ENCODE measurements at regions not wholly inside any gene's neighbourhood (a gene's known extent, or its start where the extent isn't known, plus 50 kb on each side); places are given as distances from the start of the nearest gene placed in this dataset.

DNA sequence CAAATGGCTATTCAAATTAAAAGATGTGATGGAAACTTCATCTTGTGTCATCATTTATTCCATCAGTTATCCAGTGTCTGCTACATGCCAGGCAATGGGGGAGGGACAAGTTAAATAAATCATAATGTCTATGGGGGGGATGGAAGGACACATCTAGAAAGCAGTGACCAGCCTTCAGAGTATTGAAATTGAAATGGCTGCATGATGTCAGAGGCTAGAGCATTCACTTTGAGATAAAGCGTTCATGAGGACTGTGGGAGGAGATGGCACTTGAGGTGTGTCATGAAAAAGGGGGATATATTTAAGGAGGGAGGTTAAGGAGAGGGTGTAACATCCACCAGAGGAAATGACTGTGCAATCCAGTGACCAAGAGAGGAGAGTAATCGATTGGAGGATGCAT lies 50.6 kb downstream of the SLIT2 start:
- peak; percentile 48 for FAIRE-seq
- DNase-seq (ENCODE audit: insufficient read length, low spot score): no peak

DNA sequence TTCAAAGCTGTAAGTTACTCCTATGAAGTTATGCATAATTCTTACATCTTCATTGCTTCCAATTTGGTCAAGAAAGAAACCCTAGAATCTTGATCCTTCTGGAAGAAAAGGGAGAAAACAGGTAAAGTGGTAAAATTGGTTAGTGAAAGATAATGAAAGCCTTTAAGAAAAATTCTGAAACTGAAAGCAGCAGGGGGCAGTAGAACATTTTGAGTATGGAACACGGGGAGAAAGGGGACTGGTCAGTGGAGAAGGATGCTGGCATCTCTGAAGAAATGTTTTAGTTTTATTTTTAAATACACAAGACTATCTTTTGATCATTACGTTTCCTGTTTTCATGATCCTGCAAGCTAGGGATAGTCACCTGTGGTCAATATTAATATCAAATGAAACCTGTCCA lies 54.3 kb downstream of the SLIT2 start:
- FAIRE-seq (no peak), DNase-seq (ENCODE audit: insufficient read length, low spot score) (peak; percentile 14)

DNA sequence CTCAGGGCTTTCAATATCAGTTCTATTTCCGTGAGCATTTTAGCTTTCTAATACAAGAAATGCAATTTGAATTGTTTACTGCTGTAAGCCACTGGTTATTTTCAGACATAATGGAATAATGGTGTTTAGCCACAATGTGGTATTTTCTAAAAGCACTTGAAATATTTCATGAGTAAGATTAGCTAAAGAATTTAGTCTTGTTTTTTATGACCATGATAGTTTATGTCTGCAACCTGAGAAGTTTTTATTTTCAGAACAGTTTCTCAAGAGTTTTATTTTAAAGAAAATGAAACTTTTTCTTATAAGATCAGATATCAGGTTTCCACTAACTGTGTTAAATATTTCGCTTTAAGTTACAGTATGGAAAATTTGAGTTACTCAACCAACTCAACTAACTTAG lies 60.2 kb downstream of the SLIT2 start:
- DNase-seq (ENCODE audit: insufficient read length, low spot score) (no peak), FAIRE-seq (no peak)

DNA sequence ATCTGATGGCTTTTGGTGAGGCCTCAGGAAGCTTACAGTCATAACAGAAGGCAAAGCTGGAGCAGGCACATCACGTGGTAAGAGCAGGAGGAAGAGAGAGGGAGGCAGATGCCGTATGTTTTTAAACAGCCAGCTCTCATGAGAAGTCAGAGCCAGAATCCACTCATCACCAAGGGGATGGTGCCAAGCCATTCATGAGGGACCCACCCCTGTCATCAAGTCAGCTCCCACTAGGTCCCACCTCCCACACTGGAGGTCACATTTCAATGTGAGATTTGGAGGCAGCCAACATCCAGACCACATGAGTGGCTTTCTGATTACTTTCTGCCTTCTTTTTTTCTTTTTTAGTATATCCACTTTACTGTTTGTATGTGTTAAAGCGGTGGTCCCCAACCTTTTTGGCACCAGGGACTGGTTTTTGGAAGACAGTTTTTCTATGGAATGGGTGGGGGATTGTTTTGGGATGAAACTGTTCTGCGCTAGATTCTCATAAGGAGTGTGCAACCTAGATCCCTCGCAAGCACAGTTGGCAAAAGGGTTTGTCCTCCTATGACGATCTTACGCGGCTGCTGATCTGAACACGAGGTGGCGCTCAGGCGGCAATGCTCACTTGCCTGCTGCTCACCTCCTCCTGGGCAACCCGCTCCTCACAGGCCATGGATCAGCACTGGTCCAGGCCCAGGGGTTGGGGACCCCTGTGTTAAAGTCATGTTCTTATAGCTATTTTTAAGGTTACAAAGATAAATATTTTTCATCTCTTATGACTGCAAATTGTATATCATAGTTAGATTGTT lies 61.7 kb downstream of the SLIT2 start:
- FAIRE-seq: no peak
- no peak for DNase-seq (ENCODE audit: insufficient read length, low spot score)

DNA sequence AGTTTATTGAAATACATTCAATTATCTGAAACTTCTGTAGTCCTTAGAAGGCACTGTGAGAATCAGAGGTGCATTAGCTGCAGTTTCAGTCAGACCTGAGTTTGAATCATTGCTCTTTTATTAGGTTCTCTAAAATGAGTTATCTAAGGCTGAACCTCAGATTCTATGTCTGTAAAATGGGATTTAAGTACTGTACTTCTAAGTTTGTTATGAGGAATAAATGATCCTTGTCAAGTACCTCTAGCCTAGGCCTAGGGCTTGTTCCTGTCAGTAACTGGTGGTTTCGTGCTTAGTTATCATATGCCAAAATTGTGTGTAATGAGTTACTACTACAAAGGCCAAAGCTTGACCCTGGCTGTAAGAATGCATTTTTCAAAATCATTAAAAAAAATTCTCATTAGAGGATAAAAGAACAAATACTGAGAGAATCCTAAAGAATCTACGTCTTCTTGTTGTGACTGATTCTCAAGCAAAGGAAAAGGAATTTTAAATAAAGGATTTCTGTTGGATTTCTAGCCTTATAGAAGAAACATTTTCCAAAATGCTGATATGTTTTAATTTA lies 65.8 kb downstream of the SLIT2 start:
- FAIRE-seq (no peak), DNase-seq (ENCODE audit: insufficient read length, low spot score) (no peak)

DNA sequence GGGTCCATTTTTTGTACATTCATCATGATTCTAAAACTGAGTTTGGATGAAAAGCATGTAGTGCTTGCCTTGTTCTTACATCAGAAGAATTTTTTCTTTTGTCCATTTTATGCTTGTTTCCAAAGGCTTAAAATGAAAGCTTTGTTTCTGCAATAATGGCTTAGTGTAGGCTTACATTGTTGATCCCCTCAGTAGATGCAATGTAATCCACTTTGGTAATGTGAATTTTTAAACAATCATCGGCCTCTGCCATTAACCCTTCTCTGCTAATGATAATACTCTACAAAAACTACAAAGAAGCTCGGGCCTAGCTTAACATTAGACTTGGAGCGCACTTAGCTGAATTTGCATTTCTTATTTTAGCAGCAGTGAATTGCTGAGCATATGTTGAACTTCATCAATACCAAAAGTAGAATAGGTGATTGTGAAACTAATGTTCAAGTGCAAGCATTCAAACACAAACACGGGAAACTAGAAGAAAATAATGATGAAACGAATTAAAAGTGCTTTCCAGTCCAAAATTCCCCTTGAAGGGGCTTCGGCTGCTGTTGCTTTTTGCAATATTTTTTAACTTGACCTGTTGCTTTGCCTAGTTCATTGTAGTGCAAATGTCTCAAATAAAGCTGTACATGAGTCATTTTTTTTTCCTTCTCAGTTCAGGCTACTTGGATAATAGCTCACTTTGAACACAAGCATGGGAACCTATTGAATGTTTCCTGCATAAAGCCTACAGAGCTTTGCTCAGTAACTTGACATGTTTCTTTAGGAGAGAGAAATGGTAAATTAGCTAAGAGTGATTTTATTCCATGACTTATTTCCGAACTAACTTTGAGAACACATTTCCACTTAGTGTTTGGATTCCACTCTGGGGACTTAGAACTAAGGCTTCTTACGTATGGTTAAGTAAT lies 66.5 kb downstream of the SLIT2 start:
- FAIRE-seq: no peak
- no peak for DNase-seq (ENCODE audit: insufficient read length, low spot score)

DNA sequence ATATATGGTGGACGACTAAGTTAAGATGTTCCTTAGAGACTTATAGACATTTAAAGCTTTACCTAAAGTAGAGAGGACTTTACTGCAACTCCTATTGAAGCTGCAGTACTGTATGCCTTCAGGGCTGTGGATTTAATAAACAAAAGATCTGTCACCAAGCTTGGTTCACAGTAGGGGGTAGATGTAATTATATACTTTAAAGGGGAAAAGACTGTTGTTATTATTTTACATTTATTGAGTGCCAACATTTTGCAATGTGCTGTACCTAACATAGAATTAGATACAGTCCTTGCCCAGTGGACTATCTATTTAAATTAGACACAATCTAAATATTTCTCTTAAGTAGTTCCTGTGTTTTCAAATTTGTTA lies 67.2 kb downstream of the SLIT2 start:
- no peak for FAIRE-seq
- DNase-seq (ENCODE audit: insufficient read length, low spot score): no peak

DNA sequence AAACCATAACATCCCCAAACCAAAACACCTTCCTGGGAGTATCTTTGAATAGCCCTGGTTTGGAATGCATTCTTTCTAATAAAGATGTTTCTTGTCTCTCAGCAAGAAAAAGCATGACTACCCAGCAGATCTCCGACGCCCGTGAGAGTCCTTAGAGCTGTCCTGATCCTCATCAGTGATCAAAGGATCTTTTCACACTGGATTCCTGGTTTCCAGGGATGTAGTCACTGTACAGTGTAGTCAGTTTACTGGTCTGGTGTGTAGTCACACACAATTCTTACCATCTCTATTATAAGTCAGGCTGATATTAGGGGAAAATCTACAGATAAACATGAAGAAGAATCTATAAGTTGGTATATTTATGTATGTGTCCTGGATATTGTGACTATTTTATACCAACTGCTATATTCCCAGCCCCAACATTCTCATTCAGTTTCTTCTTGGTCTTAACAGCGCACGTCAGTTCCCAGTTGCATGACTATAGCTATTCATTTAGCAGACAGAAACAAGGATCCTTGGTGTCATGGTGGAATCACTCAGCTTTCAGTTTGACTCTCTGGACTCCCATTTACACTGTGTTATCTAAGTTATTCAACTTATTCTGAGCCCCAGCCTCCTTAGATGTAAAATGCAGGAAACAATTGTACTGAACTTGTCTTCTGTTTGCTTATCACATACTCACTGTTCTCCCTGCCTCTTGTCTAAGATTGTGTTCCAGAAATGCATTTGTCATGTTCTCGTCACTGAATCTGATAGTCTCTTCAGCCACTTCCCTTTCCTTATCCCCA lies 68.3 kb downstream of the SLIT2 start:
- FAIRE-seq (no peak), DNase-seq (ENCODE audit: insufficient read length, low spot score) (no peak)

DNA sequence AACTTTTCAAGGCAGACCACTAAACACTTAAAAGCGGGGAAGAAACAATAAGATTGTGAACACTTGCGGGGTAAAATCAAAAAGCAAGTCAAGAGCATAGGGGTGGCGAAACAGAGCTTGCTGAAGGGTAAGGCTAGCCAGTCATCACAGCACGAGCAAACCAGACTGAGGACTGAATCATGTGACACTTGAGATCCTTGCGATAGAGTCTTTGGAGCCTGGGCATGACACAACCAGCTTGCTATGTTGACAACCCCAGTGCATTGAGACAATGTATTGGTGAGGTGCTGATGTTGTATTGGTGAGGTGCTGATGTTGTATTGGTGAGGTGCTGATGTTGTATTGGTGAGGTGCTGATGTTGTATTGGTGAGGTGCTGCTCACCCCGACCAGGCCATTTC lies 72.3 kb downstream of the SLIT2 start:
- FAIRE-seq: no peak

DNA sequence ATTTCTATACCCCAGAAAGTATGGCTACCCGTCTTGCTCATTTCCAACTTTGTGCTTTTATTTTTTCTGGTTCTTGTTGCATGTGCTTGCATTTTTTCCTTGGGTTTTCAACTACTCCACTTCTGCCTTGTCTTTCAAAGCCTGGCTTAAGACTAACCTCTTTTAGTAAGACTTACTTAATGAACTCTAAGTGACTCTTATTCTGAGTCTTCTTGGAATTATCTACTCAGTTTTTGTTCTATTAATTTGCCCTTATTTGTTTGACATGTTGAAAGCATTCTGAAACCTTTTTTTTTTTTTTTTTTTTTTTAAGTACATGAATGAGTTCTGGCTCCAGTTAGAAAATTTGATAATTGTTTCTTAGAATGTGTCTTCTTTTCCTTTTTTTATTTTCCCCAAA lies 74.8 kb downstream of the SLIT2 start:
- DNase-seq (ENCODE audit: insufficient read length, low spot score) (no peak), FAIRE-seq (no peak)

More for the DNA sequence above, 72.3 kb downstream of the SLIT2 start:
- no peak for DNase-seq (ENCODE audit: insufficient read length, low spot score)

DNA sequence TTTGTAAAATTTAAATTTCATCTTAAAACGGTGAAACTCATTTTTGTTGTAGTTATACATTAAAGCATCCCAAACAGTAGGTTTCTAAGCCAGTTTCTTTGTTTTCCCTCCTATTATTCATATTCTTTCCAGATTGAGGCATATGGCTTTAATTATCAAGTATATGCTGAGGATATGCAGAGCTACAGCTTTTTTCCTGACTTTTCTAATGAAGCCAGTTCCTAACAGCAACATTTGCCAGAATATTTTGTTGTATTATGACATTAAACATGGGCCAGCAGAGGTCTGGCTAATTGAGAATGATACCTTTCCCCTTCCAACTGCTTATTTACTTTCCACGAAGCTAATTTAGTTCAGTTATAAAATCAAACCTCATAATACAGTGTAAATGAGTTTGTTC lies 75.3 kb downstream of the SLIT2 start:
- FAIRE-seq (no peak), DNase-seq (ENCODE audit: insufficient read length, low spot score) (no peak)

DNA sequence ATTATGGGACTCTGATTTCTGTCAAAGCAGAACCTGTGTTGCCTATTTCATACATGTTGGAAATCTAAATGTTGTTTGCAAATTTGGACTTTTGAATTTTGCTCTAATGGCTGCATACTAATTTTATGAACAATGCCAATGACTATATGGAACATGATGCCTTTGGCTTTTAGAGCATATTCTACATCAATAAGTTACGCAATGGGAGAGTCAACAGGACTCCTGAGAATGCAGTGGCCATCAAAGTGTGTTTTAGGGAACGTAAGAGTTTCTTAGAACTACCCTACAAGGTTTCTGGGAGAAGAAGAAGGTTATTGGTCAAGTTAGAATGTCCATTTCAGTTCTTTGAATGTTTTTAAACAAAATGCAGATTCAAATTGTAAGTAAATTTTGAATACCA lies 76.1 kb downstream of the SLIT2 start:
- FAIRE-seq (no peak), DNase-seq (ENCODE audit: insufficient read length, low spot score) (no peak)

DNA sequence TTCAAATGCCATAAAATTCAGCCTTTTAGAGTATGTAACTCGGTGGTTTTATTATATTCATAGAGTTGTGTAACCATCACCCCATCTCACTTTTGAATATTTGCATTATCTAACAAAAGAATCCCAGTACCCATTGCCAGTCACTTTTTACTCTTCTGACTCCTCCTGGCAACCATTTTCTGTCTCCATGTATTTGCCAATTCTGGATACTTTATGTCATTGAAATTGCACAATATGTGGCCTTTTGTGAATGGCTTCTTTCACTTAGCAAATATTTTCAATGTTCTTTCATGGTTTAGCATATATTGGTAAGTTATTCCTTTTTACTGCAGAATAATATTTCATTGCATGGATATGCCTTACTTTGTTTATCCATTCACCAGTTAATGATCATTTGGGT lies 79.9 kb downstream of the SLIT2 start:
- FAIRE-seq (no peak), DNase-seq (ENCODE audit: insufficient read length, low spot score) (no peak)

DNA sequence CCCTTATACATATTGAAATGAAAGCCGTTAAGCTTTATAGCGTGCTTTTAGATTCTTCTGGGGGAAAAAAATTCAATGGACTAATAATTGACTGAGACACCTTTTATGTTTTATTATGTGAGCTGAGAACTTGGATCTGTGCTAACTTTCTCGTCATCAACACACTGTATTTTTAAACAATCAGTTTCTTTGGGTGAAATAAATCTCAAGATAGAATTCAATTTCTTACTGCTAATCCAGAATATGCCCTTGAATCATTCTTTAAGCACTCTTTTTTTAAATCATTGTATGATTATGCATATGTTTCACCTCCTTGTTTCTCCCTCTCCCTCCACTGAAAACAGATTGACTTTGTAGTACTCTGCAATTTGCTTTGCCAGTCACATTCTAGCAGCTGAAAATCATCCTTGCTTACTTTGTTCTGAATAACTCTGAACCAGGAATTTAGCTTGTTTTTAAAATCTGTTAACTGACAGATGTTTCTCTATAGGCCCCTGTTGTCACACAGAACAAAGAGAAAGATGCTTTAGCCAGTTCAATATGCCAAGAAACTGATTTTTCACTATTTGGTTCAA lies 81.5 kb downstream of the SLIT2 start:
- DNase-seq (ENCODE audit: insufficient read length, low spot score) (no peak), FAIRE-seq (no peak)

DNA sequence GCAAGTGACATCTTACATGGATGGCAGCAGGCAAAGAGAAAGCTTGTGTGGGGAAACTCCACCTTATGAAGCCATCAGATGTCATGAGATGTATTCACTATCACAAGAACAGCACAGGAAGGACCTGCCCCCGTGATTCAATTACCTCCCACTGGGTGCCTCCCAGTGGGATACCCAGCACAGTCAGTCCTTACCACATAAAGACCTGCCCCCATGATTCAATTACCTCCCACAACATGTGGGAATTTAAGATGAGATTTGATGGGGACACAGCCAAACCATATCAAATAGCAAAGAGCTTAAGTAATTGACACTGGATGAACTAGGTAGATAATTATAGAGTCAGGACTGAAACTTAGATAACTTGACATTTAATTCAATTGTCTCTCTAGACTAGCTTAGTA lies 85.6 kb downstream of the SLIT2 start:
- FAIRE-seq (peak; percentile 9), DNase-seq (ENCODE audit: insufficient read length, low spot score) (no peak)

DNA sequence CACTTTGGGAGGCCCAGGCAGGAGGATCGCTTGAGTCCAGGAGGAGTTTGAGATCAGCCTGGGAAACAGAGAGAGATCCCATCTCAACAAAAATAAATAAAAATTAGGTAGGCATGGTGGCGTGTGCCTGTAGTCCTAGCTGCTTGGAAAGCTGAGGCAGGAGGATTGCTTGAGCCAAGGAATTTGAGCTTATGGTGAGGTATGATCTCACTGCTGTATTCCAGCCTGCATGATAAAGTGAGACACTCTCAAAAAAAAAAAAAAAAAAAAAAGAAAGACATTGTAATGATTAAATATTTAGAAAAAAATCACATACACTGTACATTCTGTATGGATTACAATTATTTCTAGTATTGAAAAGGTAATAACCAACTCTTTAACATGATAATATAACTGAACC lies 87.1 kb downstream of the SLIT2 start:
- FAIRE-seq (no peak), DNase-seq (ENCODE audit: insufficient read length, low spot score) (no peak)

DNA sequence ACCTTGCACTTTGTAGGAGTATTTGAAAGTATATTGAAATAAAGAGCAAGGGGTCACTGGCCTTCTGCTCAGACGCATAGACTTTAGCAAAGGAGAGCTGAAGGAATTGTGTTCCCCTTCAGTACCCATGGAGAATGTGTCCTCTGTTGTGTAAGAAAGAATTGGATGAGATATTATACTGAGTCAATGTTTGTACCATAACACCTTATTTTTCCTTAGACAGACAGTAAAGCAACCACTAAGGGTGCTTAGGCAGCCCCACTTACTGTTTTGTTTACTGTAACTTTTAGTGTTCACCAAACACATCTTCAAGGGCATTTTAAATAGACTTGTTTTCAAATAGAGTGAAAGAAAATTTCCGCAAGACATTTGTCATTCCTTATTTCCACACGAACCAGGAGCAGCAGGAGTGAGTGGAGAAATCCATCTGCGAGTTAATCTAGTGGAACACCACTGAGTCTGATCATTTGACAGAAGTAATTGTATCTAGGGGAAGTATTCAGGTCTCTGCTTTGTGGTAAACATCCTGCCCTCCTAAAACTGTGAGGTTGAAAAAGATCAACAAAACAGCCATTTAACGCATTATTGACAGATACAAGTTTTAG lies 89.5 kb downstream of the SLIT2 start:
- FAIRE-seq (no peak), DNase-seq (ENCODE audit: insufficient read length, low spot score) (no peak)

DNA sequence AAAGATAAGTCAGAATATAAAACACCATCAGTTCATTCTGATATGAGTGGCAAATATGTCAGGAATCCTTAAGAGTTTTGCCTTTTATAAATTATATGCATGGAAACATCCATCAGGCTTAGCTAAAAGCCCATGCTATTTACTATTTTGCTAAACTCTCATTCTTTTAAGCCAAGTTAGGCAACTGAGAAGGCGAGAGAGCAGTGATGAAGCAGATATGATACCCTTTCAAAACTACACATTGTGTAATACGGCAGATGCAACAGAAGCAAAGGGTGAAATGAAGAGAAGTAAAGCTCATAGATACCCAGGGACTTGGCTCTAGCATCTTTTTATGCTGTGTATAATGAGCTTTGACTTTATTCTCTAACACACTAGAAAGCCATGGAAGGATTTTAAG lies 95.8 kb downstream of the SLIT2 start:
- FAIRE-seq: no peak
- no peak for DNase-seq (ENCODE audit: insufficient read length, low spot score)

DNA sequence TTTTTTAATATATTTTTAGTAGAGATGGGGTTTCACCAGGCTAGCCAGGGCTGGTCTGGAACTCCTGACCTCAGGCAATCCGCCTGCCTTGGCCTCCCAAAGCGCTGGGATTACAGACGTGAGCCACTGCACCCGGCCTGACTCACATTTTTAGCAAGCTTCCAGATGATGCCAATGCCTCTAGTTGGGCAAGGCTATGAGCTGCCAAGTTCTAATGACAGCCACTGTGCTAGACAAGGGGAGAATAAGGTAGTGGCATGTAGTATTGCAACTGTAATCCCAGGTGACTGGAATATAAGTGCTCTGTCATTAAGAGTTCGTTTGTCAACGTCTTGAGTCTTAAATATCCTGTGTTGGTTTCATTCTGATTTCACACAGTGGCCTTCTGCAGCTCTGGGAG lies 96.7 kb downstream of the SLIT2 start:
- no peak for FAIRE-seq

More for the DNA sequence above, 96.7 kb downstream of the SLIT2 start:
- no peak for DNase-seq (ENCODE audit: insufficient read length, low spot score)

All from HTR-8/SVneo (cell line).